ENCODE measurements at regions not wholly inside any gene's neighbourhood (a gene's known extent, or its start where the extent isn't known, plus 50 kb on each side); places are given as distances from the start of the nearest gene placed in this dataset.

DNA sequence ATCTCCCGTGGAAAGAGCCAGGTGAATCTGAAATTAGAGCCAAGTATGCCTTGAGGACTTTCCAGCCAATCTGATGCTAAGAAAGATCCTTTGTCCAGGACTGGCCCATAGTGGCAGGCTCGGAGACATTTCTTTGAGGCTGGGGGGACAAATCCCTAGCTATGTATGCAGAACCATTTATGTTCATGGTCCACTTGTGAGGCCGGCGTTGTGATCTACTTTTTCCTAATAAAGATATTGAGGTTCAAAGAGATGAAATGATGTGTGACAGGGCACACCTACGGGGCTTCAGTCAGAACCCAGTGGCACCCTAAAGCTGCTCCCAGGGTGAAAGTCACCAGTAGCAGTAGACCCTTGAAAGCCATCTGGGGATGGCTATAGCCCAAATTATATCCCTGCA is 120.3 kb upstream of the MAFB start:
- H3K9me3 ChIP-seq (ENCODE audit: low read depth) = no peaks in the 10 kb centered on the region
- WGBS (ENCODE audit: low lambda C conversion rate, missing lambda C conversion rate) = 97% methylated on average over 5 of the region's 5 CpGs
- no peaks in the 10 kb centered on the region for H3K9me2 ChIP-seq (replicated peaks; ENCODE audit: insufficient read depth)
- no peaks in the 10 kb centered on the region for H3K36me3 ChIP-seq (replicated peaks; ENCODE audit: insufficient read depth, low read depth)
- no peak overlapping the region for H2AFZ ChIP-seq
- no peak overlapping the region for H3K27ac ChIP-seq
- H3K4me3 ChIP-seq = no peak overlapping the region
- no peaks in the 10 kb centered on the region for H4K20me1 ChIP-seq (ENCODE audit: insufficient read depth, poor library complexity, severe bottlenecking)
- H3K4me1 ChIP-seq (ENCODE audit: insufficient read depth) = no peaks in the 10 kb centered on the region
- no peaks in the 10 kb centered on the region for H3K79me2 ChIP-seq
- peaks cover 29% of the 10 kb centered on the region for H3K27me3 ChIP-seq
- DNase-seq (ENCODE audit: low spot score) = no peak
- no peak for TF ChIP-seq EZH2phosphoT487 (IDR thresholded peaks at IDR 0.05; ENCODE audit: low read depth, severe bottlenecking, unreplicated experiment)
- TF ChIP-seq, protein P1, sequence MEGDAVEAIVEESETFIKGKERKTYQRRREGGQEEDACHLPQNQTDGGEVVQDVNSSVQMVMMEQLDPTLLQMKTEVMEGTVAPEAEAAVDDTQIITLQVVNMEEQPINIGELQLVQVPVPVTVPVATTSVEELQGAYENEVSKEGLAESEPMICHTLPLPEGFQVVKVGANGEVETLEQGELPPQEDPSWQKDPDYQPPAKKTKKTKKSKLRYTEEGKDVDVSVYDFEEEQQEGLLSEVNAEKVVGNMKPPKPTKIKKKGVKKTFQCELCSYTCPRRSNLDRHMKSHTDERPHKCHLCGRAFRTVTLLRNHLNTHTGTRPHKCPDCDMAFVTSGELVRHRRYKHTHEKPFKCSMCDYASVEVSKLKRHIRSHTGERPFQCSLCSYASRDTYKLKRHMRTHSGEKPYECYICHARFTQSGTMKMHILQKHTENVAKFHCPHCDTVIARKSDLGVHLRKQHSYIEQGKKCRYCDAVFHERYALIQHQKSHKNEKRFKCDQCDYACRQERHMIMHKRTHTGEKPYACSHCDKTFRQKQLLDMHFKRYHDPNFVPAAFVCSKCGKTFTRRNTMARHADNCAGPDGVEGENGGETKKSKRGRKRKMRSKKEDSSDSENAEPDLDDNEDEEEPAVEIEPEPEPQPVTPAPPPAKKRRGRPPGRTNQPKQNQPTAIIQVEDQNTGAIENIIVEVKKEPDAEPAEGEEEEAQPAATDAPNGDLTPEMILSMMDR (IDR thresholded peaks at IDR 0.05; ENCODE audit: poor library complexity) = no peak
- TF ChIP-seq EZH2 (IDR thresholded peaks at IDR 0.05; ENCODE audit: borderline replicate concordance) = no peak
- H3K4me2 ChIP-seq = no peak overlapping the region

DNA sequence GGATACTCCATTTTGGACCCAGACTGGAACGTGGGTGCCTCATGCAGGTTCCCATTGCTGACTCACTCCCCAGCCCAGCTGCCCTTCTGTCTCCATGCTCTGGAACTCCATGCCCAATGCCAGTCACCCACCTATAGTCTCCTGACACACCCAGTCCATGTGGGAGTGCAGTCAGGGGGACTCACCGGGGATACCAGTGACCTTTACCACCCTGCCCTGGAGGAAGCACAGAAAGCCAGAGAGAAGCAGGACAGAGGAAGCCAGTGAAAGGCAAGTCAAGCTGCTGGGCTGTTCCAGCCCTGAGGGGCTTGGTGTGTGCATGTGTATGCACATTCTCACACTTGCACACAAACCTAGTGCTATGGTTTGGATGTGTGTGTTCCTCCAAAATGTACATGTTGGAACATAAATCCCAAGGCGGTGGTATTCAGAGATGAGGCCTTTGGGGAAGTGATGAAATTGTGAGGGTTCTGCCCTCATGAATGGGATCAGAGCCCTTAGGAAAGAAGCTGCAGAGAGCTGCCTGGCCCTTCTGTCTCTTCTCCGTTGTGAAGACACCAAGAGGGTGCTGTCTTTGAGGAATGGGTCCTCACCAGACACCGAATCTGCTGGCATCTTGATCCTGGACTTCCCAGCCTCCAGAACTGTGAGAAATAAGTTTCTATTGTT is 121.4 kb upstream of the MAFB start:
- H3K27ac ChIP-seq = no peak overlapping the region
- H3K79me2 ChIP-seq = no peaks in the 10 kb centered on the region
- WGBS (ENCODE audit: low lambda C conversion rate, missing lambda C conversion rate) = 78% methylated on average over 5 of the region's 5 CpGs
- H3K27me3 ChIP-seq = peaks cover 23% of the 10 kb centered on the region
- TF ChIP-seq EZH2 (IDR thresholded peaks at IDR 0.05; ENCODE audit: borderline replicate concordance) (no peak), EZH2phosphoT487 (IDR thresholded peaks at IDR 0.05; ENCODE audit: low read depth, severe bottlenecking, unreplicated experiment) (no peak)
- TF ChIP-seq, protein P1 (IDR thresholded peaks at IDR 0.05; ENCODE audit: poor library complexity) = no peak
- no peak overlapping the region for H3K4me2 ChIP-seq
- H3K9me3 ChIP-seq (ENCODE audit: low read depth) = no peaks in the 10 kb centered on the region
- no peaks in the 10 kb centered on the region for H3K4me1 ChIP-seq (ENCODE audit: insufficient read depth)
- H2AFZ ChIP-seq = no peak overlapping the region
- H3K9me2 ChIP-seq (replicated peaks; ENCODE audit: insufficient read depth) = no peaks in the 10 kb centered on the region
- no peaks in the 10 kb centered on the region for H4K20me1 ChIP-seq (ENCODE audit: insufficient read depth, poor library complexity, severe bottlenecking)
- no peak overlapping the region for H3K4me3 ChIP-seq
- H3K36me3 ChIP-seq (replicated peaks; ENCODE audit: insufficient read depth, low read depth) = no peaks in the 10 kb centered on the region
- DNase-seq (ENCODE audit: low spot score) = no peak

DNA sequence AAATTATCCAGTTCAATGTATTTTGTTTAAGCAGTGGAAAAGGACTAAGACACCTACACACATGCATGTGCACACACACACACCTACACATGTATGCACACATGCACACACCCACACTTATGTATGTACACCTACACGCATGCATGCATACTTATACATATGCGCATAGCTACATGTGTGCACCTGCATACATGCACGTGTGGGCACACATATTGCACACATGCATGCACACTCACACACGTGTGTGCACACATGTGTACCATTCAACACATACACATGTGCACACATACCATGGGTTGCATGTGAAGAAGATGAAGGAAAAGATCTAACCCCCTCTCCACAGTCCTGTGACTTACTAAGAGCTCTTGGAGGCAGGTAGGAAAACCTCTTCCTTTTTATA is 122.0 kb upstream of the MAFB start:
- no peaks in the 10 kb centered on the region for H3K4me1 ChIP-seq (ENCODE audit: insufficient read depth)
- H3K4me3 ChIP-seq = no peak overlapping the region
- TF ChIP-seq, protein P1 (IDR thresholded peaks at IDR 0.05; ENCODE audit: poor library complexity) = no peak
- TF ChIP-seq EZH2phosphoT487 (IDR thresholded peaks at IDR 0.05; ENCODE audit: low read depth, severe bottlenecking, unreplicated experiment) = no peak
- TF ChIP-seq EZH2 (IDR thresholded peaks at IDR 0.05; ENCODE audit: borderline replicate concordance) = no peak
- no peaks in the 10 kb centered on the region for H4K20me1 ChIP-seq (ENCODE audit: insufficient read depth, poor library complexity, severe bottlenecking)
- no peak for DNase-seq (ENCODE audit: low spot score)
- H3K9me2 ChIP-seq (replicated peaks; ENCODE audit: insufficient read depth) = no peaks in the 10 kb centered on the region
- no peaks in the 10 kb centered on the region for H3K9me3 ChIP-seq (ENCODE audit: low read depth)
- H2AFZ ChIP-seq = no peak overlapping the region
- peaks cover 23% of the 10 kb centered on the region for H3K27me3 ChIP-seq
- H3K36me3 ChIP-seq (replicated peaks; ENCODE audit: insufficient read depth, low read depth) = no peaks in the 10 kb centered on the region
- H3K79me2 ChIP-seq = no peaks in the 10 kb centered on the region
- no peak overlapping the region for H3K27ac ChIP-seq
- 87% methylated on average over 4 of the region's 4 CpGs for WGBS (ENCODE audit: low lambda C conversion rate, missing lambda C conversion rate)
- H3K4me2 ChIP-seq = no peak overlapping the region

Measured in hepatocyte (in vitro differentiated cells).